ENCODE measurements at regions not wholly inside any gene's neighbourhood (a gene's known extent, or its start where the extent isn't known, plus 50 kb on each side); places are given as distances from the start of the nearest gene placed in this dataset.
"Not testable (repeated sequence)": the region's sequence is repeated elsewhere in the genome, so short reads cannot be mapped to it uniquely, and the experiment has no call there.

GRCh38 chr14:71432334-71433110 lies 499.7 kb upstream of the RGS6 start:
- no peak for DNase-seq (ENCODE audit: low spot score)

GRCh38 chr14:71433303-71433702 lies 498.9 kb upstream of the RGS6 start:
- DNase-seq (ENCODE audit: low spot score): no peak

GRCh38 chr14:71435641-71436040 lies 496.6 kb upstream of the RGS6 start:
- DNase-seq (ENCODE audit: low spot score): not testable (repeated sequence)

- no peak for DNase-seq (ENCODE audit: low spot score)
These were observed 494.4 kb upstream of the RGS6 start for GRCh38 chr14:71437870-71438269.

- DNase-seq (ENCODE audit: low spot score): no peak
These were observed 493.5 kb upstream of the RGS6 start for GRCh38 chr14:71438684-71439083.

- no peak for DNase-seq (ENCODE audit: low spot score)
These were observed 491.1 kb upstream of the RGS6 start for GRCh38 chr14:71441126-71441525.

GRCh38 chr14:71444030-71444822 lies 488.0 kb upstream of the RGS6 start:
- DNase-seq (ENCODE audit: low spot score): no peak

GRCh38 chr14:71448431-71449315 lies 483.6 kb upstream of the RGS6 start:
- no peak for DNase-seq (ENCODE audit: low spot score)

GRCh38 chr14:71449316-71450055 lies 482.7 kb upstream of the RGS6 start:
- DNase-seq (ENCODE audit: low spot score): no peak

GRCh38 chr14:71451501-71451900 lies 480.7 kb upstream of the RGS6 start:
- no peak for DNase-seq (ENCODE audit: low spot score)

GRCh38 chr14:71452539-71452938 lies 479.7 kb upstream of the RGS6 start:
- DNase-seq (ENCODE audit: low spot score): no peak

GRCh38 chr14:71452987-71453386 lies 479.2 kb upstream of the RGS6 start:
- DNase-seq (ENCODE audit: low spot score): no peak

GRCh38 chr14:71454010-71454409 lies 478.2 kb upstream of the RGS6 start:
- no peak for DNase-seq (ENCODE audit: low spot score)

- DNase-seq (ENCODE audit: low spot score): no peak
These were observed 477.5 kb upstream of the RGS6 start for GRCh38 chr14:71454513-71455332.

GRCh38 chr14:71460091-71460490 lies 472.1 kb upstream of the RGS6 start:
- DNase-seq (ENCODE audit: low spot score): no peak

- not testable (repeated sequence) for DNase-seq (ENCODE audit: low spot score)
These were observed 470.6 kb upstream of the RGS6 start for GRCh38 chr14:71461617-71462016.

GRCh38 chr14:71463807-71464206 lies 468.4 kb upstream of the RGS6 start:
- no peak for DNase-seq (ENCODE audit: low spot score)

- DNase-seq (ENCODE audit: low spot score): no peak
These were observed 467.4 kb upstream of the RGS6 start for GRCh38 chr14:71464840-71465239.

- DNase-seq (ENCODE audit: low spot score): no peak
These were observed 466.9 kb upstream of the RGS6 start for GRCh38 chr14:71465316-71465715.

GRCh38 chr14:71466251-71466650 lies 466.0 kb upstream of the RGS6 start:
- DNase-seq (ENCODE audit: low spot score): no peak

- no peak for DNase-seq (ENCODE audit: low spot score)
These were observed 465.3 kb upstream of the RGS6 start for GRCh38 chr14:71466946-71467345.

All from RKO (cell line).